H9 (cell line): ENCODE measurements at regions not wholly inside any gene's neighbourhood (a gene's known extent, or its start where the extent isn't known, plus 50 kb on each side); places are given as distances from the start of the nearest gene placed in this dataset.

ENCODE experiments used
- DNase-seq: peaks from one replicate; pipeline ENCODE4 v3.0.0-alpha.2; 2017
- H2AFZ ChIP-seq: one replicate; pipeline ENCODE4 v1.6.1; 2013; ENCODE audit warnings: mild to moderate bottlenecking, low read length, control low read depth, moderate library complexity
- H2AK5ac ChIP-seq: 2 replicates; pipeline ENCODE4 v1.6.1; 2013; ENCODE audit warnings: low read length, control low read depth, mixed read lengths; ENCODE audit not compliant: insufficient read length
- H2BK120ac ChIP-seq: one replicate; pipeline ENCODE4 v1.6.1; 2013; ENCODE audit warnings: low read depth, mild to moderate bottlenecking, low read length, control low read depth, inconsistent platforms; ENCODE audit not compliant: poor library complexity, severe bottlenecking
- H2BK12ac ChIP-seq: 2 replicates; pipeline ENCODE4 v1.6.1; 2013; ENCODE audit warnings: low read length, control low read depth, mixed read lengths, low read depth; ENCODE audit not compliant: insufficient read length
- H2BK15ac ChIP-seq: 2 replicates; pipeline ENCODE4 v1.6.1; 2013; ENCODE audit warnings: low read depth, low read length, control low read depth
- H2BK20ac ChIP-seq: one replicate; pipeline ENCODE4 v1.6.1; 2013; ENCODE audit warnings: low read depth, mild to moderate bottlenecking, low read length, control low read depth, inconsistent platforms; ENCODE audit not compliant: poor library complexity, severe bottlenecking
- H2BK5ac ChIP-seq: 2 replicates; pipeline ENCODE4 v1.6.1; 2013; ENCODE audit warnings: low read length, control low read depth, mixed read lengths; ENCODE audit not compliant: insufficient read length
- H3K14ac ChIP-seq: 2 replicates; pipeline ENCODE4 v1.6.1; 2013; ENCODE audit warnings: low read length, control low read depth; ENCODE audit not compliant: insufficient read depth
- H3K18ac ChIP-seq: 2 replicates; pipeline ENCODE4 v1.6.1; 2013; ENCODE audit warnings: low read depth, mild to moderate bottlenecking, mixed read lengths, low read length, control low read depth; ENCODE audit not compliant: insufficient read length
- H3K23ac ChIP-seq: 2 replicates; pipeline ENCODE4 v1.6.1; 2013; ENCODE audit warnings: low read length, control low read depth, mixed read lengths, low read depth; ENCODE audit not compliant: insufficient read length
- H3K23me2 ChIP-seq: 2 replicates; pipeline ENCODE4 v1.6.1; 2013; ENCODE audit warnings: low read depth, mild to moderate bottlenecking, mixed read lengths, low read length, control low read depth; ENCODE audit not compliant: insufficient read length, poor library complexity, severe bottlenecking
- H3K27ac ChIP-seq: 2 replicates; pipeline ENCODE4 v1.5.1; 2013; ENCODE audit warnings: low read length, control low read depth, mixed read lengths, low read depth; ENCODE audit not compliant: insufficient read length
- H3K27me3 ChIP-seq: 2 replicates; pipeline ENCODE4 v1.6.1; 2013; ENCODE audit warnings: low read length, control low read depth, inconsistent platforms; ENCODE audit not compliant: insufficient read depth
- H3K4ac ChIP-seq: 2 replicates; pipeline ENCODE4 v1.6.1; 2013; ENCODE audit warnings: low read depth, mild to moderate bottlenecking, control low read depth, inconsistent platforms, low read length, moderate library complexity
- H3K4me1 ChIP-seq: 2 replicates; pipeline ENCODE4 v1.6.1; 2013; ENCODE audit warnings: low read length, control low read depth, inconsistent platforms; ENCODE audit not compliant: insufficient read depth
- H3K4me2 ChIP-seq: 2 replicates; pipeline ENCODE4 v1.6.1; 2013; ENCODE audit warnings: low read length, control low read depth, mixed read lengths; ENCODE audit not compliant: insufficient read length, insufficient read depth
- H3K56ac ChIP-seq: 2 replicates; pipeline ENCODE4 v1.6.1; 2013; ENCODE audit warnings: low read depth, mild to moderate bottlenecking, mixed read lengths, low read length, control low read depth; ENCODE audit not compliant: insufficient read length
- H3K79me1 ChIP-seq: 2 replicates; pipeline ENCODE4 v1.6.1; 2013; ENCODE audit warnings: low read depth, mild to moderate bottlenecking, moderate library complexity, low read length, control low read depth, inconsistent platforms; ENCODE audit not compliant: insufficient read depth, poor library complexity, severe bottlenecking
- H3K79me2 ChIP-seq: 2 replicates; pipeline ENCODE4 v1.6.1; 2013; ENCODE audit warnings: low read length, control low read depth, inconsistent platforms; ENCODE audit not compliant: insufficient read depth
- H3K9ac ChIP-seq: 2 replicates; pipeline ENCODE4 v1.6.1; 2013; ENCODE audit warnings: low read length, control low read depth, mixed read lengths; ENCODE audit not compliant: insufficient read length; ENCODE audit errors: extremely low read depth
- H3K9me3 ChIP-seq: one replicate; pipeline ENCODE4 v1.6.1; 2013; ENCODE audit warnings: low read depth, low read length, inconsistent platforms; ENCODE audit not compliant: control insufficient read depth
- H3T11ph ChIP-seq: one replicate; pipeline ENCODE4 v1.6.1; 2013; ENCODE audit warnings: mild to moderate bottlenecking, low read length, control low read depth, inconsistent platforms
- H4K20me1 ChIP-seq: one replicate; pipeline ENCODE4 v1.6.1; 2013; ENCODE audit not compliant: control insufficient read depth, insufficient read length, insufficient read depth
- H4K5ac ChIP-seq: 2 replicates; pipeline ENCODE4 v1.6.1; 2013; ENCODE audit warnings: low read depth, mild to moderate bottlenecking, mixed read lengths, low read length, control low read depth; ENCODE audit not compliant: insufficient read length
- H4K8ac ChIP-seq: replicated peaks from 2 replicates; pipeline ENCODE4 v1.6.1; 2013; ENCODE audit warnings: low read length, control low read depth, mixed read lengths, low read depth; ENCODE audit not compliant: insufficient read length
- H4K91ac ChIP-seq: 2 replicates; pipeline ENCODE4 v1.6.1; 2013; ENCODE audit warnings: low read depth, mild to moderate bottlenecking, moderate library complexity, mixed read lengths, low read length, control low read depth; ENCODE audit not compliant: insufficient read length
- H3K27ac Mint-ChIP-seq, 3 experiments: 2 replicates in 2 of 3; 3 replicates in 1 of 3; pipeline ENCODE4 v1.8.0; 2020 to 2021; ENCODE audit warnings: mixed read lengths in 3 of 3, mild to moderate bottlenecking in 1 of 3, moderate library complexity in 1 of 3
- H3K27me3 Mint-ChIP-seq: 2 replicates; pipeline ENCODE4 v1.8.0; 2021; ENCODE audit warnings: low read depth, mild to moderate bottlenecking, moderate library complexity, mixed read lengths
- H3K36me3 Mint-ChIP-seq, 3 experiments: 2 replicates in 2 of 3; 3 replicates in 1 of 3; pipeline ENCODE4 v1.8.0; 2020 to 2021; ENCODE audit warnings: low read depth in 3 of 3, mixed read lengths in 3 of 3; ENCODE audit not compliant: insufficient read depth in 1 of 3
- H3K4me1 Mint-ChIP-seq, 2 experiments: 2 replicates each; pipeline ENCODE4 v1.8.0; 2020; ENCODE audit warnings: mixed read lengths in 2 of 2
- H3K4me3 Mint-ChIP-seq, 2 experiments: 2 replicates in 1 of 2; 3 replicates in 1 of 2; pipeline ENCODE4 v1.8.0; 2020 to 2021; ENCODE audit warnings: mild to moderate bottlenecking in 2 of 2, mixed read lengths in 2 of 2, moderate library complexity in 1 of 2
- H3K9me3 Mint-ChIP-seq, 2 experiments: 2 replicates in 1 of 2; 3 replicates in 1 of 2; pipeline ENCODE4 v1.8.0; 2020; ENCODE audit warnings: mild to moderate bottlenecking in 2 of 2, mixed read lengths in 2 of 2, moderate library complexity in 1 of 2
- TF ChIP-seq, protein P1 (sequence below): fragments of 200-600 bp; sonication (generic); conservative IDR thresholded peaks from 3 replicates; pipeline ENCODE4 v1.8.0; 2021; ENCODE audit warnings: antibody characterized with exemption, mild to moderate bottlenecking

DNA sequence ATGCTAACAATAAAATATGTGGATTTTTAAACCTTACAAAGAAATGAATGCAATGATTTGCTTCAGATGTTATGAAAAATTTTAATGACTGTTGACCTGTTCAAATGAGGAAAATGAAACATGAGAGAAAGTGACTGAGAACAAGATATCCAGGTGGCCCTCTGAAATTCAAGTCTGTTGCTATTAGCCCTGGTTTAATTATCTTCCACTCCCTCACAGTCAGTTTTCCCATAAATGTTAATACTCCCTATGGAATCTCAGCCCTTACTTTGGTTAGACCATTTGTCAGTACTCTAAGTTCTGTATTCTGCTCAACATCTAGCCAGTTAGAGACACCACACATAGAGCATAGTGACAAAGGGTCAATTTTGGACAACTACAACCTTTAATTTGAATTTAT is 327.8 kb downstream of the PDGFC start:
- H2AFZ ChIP-seq = no peak overlapping the region
- no peaks in the 10 kb centered on the region for H3K27me3 Mint-ChIP-seq
- H3K23ac ChIP-seq = no peak overlapping the region
- H2BK15ac ChIP-seq = no peak overlapping the region
- no peak overlapping the region for H4K91ac ChIP-seq
- H3K27ac ChIP-seq = no peak overlapping the region
- no peak overlapping the region for H3T11ph ChIP-seq
- no peak overlapping the region for H2BK5ac ChIP-seq
- no peak overlapping the region for H4K8ac ChIP-seq
- H2BK20ac ChIP-seq = no peak overlapping the region
- H3K4me1 ChIP-seq = no peaks in the 10 kb centered on the region
- H3K4me3 Mint-ChIP-seq = no peak overlapping the region
- H3K56ac ChIP-seq = no peak overlapping the region
- no peak for DNase-seq
- no peak overlapping the region for H2BK12ac ChIP-seq
- no peak overlapping the region for H3K27ac Mint-ChIP-seq
- no peak overlapping the region for H4K5ac ChIP-seq
- no peak overlapping the region for H2BK120ac ChIP-seq
- TF ChIP-seq, protein P1, sequence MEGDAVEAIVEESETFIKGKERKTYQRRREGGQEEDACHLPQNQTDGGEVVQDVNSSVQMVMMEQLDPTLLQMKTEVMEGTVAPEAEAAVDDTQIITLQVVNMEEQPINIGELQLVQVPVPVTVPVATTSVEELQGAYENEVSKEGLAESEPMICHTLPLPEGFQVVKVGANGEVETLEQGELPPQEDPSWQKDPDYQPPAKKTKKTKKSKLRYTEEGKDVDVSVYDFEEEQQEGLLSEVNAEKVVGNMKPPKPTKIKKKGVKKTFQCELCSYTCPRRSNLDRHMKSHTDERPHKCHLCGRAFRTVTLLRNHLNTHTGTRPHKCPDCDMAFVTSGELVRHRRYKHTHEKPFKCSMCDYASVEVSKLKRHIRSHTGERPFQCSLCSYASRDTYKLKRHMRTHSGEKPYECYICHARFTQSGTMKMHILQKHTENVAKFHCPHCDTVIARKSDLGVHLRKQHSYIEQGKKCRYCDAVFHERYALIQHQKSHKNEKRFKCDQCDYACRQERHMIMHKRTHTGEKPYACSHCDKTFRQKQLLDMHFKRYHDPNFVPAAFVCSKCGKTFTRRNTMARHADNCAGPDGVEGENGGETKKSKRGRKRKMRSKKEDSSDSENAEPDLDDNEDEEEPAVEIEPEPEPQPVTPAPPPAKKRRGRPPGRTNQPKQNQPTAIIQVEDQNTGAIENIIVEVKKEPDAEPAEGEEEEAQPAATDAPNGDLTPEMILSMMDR = no peak
- no peaks in the 10 kb centered on the region for H3K79me2 ChIP-seq
- H2AK5ac ChIP-seq = no peak overlapping the region
- H3K36me3 Mint-ChIP-seq = no peaks in the 10 kb centered on the region
- H4K20me1 ChIP-seq = no peaks in the 10 kb centered on the region
- no peaks in the 10 kb centered on the region for H3K27me3 ChIP-seq
- no peak overlapping the region for H3K14ac ChIP-seq
- H3K4me1 Mint-ChIP-seq = peaks cover 0 to 2% of the 10 kb centered on the region in 2 experiments; a peak in 2 of 4 replicates
- H3K4ac ChIP-seq = no peak overlapping the region
- no peaks in the 10 kb centered on the region for H3K9me3 Mint-ChIP-seq
- no peaks in the 10 kb centered on the region for H3K79me1 ChIP-seq
- H3K23me2 ChIP-seq = no peaks in the 10 kb centered on the region
- H3K18ac ChIP-seq = no peak overlapping the region
- no peak overlapping the region for H3K4me2 ChIP-seq
- no peak overlapping the region for H3K9ac ChIP-seq
- no peaks in the 10 kb centered on the region for H3K9me3 ChIP-seq
